GM19468 (cell line): ENCODE measurements at regions not wholly inside any gene's neighbourhood (a gene's known extent, or its start where the extent isn't known, plus 50 kb on each side); places are given as distances from the start of the nearest gene placed in this dataset.

ENCODE experiments used
- ATAC-seq: cut with Tn5 transposase; IDR thresholded peaks from one replicate; pipeline ENCODE4 v1.9.1; 2021; ENCODE audit warnings: mild to moderate bottlenecking, moderate library complexity, moderate number of reproducible peaks; ENCODE audit not compliant: unreplicated experiment; ENCODE audit errors: extremely low read depth

DNA sequence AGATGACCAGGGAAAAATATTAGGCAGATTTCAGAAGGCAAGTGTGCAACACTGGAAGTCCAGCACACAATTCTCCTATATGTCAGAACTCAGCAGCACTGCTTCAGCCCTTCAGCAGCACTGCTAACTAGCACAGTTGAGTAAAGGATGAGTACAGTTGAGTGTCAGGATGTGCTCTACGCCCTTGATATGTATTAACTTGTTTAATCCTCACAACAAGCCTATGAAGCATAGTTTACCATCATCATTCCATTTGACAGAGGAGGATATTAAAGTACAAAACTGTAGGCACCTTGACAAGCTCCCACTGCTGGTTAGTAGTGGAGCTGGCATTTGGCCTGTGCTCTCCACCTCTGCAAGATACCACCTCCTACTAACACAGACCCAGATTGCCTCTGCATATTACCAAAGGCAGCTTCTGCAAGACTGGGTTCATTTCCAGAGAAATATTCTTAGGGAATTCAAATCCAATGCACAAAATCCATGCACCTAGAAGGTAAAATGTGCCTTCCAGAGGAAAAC, 230.8 kb downstream of the ANAPC1 start:
- ATAC-seq: no peak

DNA sequence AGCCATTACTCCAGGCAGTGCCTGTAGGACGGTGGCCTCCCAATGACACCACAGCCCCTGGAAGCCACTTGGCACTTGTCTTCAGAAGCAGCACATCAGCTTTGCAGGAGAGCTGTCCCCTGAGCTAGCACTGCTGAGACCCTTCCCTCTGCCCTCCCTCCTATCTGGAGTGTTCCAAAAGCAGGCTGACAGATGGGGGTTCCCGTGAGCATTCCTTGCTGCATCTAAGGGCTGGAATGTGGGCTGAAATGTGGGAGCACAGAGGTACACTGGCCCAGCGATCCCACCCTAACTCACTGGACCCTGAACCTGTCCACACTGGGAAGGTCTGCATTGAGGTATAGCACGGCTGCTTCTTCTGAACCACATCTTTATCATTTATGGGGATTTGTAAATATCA, 230.1 kb downstream of the ANAPC1 start:
- ATAC-seq: no peak

DNA sequence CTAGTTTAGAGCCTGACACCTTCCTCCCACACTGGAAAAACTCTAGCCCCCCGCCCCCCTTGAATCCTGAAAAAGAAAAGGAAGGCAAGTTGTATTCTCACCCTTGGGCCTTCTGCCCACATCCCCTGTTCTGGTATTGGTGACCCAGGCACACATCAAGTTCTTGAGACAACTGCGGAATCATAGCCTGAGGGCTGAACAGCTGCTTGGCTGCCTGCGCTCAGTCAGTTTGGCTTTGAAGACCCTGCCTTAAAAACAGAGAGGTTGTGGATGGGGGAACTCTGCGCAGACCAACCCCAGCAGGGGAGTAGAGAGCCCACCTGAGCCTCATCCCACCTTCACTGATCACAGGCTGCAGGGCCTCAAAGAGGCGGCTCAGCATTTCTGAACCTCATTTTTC, 229.2 kb downstream of the ANAPC1 start:
- ATAC-seq: no peak

DNA sequence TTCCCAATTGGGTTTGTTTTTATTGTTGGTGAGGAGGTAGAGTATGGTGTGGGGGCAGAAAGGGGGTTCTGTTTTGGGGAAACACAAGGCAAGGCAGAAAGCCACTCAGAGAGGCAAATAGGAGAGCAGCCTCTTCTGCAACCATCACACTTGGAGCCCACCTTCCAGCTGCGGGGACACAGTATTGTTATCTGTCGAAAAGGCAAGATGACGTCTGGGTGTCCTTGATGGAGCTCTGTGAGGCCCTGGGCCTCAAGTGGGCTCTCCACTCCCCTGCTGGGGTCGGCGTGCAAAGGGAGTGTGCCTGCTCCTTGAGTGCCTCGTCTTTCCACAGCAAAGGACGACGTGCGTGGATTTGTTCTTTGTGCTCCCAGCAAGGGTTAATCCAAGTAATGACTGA, 227.6 kb downstream of the ANAPC1 start:
- ATAC-seq: no peak

DNA sequence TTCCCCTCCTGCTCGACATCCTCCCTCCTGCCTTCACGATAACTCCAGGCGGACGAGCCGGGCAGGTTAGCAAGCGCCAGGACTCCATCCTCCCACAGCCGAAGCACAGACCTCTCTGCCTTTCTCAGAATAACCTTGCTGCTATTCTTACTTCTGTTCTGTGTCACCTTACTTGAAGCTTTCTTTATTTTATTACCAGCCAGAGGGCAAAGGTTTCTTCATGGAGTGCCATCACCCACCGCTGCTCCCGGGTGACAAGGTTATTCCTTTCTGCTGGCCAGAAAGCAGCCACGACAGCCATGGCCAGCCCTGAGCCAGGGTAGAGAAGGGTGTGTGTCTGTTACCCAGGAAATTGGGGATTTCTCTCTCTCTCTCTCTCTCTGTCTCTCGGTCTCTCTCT, 227.1 kb downstream of the ANAPC1 start:
- ATAC-seq: no peak

DNA sequence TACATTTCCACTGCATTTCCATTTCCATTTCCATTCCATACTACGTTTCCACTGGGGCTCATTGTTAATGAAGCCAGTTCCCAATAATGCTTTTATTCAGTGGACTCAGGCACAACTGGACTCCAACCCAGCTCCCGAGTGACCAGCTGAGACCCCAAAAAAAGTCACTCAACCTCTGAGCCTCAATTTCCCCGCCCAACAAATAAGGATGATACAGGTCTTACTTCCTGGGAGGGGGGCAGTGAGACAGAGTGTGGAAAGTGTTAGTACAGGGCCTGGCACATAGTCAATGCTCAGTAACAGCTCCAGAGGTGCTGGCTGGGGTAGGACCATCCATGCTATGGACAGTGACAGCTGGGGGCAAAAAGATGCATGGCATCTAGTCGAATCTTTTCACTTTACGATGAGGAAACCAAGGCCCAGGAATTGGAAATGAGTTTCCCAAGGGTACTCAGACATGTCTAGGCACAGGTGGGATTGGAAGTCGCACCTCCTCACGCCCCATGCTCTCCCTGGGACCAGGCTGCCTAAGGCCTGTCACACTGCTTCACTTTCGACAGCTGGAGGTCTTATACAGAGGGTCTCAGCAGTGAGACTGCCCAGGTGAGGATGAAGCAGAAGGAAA, 226.5 kb downstream of the ANAPC1 start:
- no peak for ATAC-seq

DNA sequence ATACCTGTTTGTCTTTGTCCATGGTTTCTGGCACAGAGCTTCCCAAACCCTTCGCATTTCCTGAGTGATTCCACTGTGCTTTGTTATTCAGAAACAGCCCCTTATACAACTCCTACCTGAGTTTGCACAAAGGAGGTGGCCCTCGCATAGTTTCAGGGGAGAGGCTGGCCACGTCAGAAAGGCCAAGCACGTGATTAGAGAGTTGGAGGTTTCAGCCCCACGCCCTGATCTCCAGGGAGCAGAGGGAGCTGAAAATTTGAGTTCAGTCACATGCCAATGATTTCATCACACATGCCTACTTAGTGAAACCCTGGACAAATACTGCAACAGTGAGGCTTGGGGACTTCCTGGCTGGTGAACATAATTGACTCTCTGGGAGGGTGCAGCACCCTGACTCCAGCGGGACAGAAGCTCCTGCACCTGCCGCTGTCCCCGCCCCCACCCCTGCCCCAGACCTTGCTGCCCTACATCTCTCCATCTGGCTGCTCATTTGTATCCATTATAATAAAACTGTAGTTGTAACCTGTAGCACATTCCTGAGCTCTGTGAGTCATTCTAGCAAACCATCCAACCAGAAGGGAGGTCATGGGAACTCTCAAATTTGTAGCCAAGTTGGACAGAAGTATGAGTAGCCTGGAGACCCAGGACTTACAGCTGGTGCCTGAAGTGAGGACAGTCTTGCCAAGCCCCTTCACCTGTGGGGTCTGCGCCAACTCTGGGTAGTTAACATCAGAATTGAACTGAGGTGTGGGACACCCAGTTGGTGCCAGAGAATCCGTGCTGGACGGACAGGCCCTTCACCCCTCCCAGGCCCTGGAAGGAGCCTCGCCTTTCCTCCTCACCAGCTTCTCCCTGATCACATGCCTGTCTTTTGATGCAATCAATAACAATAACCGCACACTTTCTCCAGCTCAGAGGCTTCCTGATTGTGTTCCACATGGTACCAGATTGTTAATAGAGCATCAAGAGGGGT, 224.3 kb downstream of the ANAPC1 start:
- no peak for ATAC-seq

DNA sequence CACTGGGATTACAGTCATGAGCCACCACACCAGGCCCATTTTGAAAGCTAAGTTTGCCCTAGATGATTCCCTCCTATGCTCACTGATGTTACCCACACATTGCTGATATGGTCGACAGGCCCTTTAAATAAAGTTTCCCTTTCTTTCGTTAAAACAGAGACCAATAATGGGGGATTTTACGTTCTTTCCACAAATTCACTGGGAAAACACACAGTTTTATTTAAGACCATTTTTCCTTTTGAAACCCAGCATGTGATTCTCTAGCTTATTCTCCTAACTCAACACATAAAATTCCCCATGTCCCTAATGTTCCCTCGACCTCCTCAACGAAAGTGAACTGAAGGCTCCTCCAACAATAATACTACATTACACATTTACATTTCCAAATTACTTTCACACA, 223.2 kb downstream of the ANAPC1 start:
- ATAC-seq: no peak

DNA sequence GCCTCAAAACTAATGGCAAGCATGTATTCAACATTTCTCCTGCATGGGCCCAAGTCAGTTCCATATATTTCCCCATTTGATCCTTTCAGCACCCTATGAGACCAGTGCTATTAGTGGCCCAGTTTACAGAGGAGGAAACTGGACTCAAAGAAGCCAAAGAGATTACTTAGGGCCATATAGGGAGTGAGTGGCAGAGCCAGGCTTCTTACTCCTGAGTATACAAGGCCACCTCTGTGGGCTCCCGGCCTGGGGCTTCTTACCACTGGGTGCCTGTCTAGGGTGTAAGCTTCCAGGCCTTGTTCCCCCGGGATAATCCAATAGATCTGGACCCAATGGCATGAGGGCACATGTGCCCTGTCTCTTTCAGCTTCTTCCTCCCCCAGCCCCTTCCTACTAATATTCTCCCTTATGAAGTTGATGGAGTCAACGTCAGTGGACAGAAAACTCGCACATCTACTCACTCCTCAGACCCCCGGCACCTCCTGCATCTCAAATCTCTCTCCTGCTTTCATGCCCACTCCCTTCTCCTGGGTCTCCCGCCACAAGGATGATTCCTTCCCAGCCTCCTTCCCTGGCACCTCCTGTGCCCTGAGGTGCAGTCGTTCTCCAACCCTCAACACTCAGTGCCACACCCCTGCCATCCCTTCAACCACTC, 222.6 kb downstream of the ANAPC1 start:
- no peak for ATAC-seq

DNA sequence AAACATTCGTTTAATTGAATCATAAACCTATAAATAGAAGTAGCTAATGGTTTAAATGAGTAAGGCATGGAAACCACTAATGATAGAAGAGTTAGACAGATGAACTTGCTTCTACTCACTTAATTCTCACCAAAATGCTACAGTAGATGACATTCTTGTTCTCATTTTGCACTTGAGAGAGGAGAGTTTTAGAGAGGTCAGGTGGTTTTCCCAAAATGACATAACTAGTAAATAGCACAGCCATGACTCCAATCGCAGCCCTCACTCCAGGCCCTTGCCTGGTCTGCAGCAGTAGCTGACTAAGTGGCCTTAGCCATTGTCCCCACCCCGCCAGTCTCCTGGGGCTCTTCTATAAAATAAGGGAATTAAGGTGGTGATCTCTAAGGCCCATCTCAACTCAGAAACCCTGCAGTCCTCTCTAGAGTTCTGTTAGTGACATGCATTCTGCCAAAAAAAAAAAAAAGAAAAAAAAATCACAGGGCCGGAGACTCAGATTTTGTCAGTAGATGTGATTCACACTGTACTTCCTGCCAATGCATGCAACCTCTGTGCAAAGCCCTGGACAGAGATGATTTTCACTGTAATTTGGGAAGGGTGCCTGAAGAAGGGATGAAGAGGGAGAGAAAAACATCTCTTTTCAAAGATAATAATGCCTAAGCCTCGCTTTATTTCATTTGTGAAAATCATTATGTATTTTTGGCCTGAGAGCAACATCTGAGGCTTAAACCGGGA, 221.8 kb downstream of the ANAPC1 start:
- ATAC-seq: no peak

DNA sequence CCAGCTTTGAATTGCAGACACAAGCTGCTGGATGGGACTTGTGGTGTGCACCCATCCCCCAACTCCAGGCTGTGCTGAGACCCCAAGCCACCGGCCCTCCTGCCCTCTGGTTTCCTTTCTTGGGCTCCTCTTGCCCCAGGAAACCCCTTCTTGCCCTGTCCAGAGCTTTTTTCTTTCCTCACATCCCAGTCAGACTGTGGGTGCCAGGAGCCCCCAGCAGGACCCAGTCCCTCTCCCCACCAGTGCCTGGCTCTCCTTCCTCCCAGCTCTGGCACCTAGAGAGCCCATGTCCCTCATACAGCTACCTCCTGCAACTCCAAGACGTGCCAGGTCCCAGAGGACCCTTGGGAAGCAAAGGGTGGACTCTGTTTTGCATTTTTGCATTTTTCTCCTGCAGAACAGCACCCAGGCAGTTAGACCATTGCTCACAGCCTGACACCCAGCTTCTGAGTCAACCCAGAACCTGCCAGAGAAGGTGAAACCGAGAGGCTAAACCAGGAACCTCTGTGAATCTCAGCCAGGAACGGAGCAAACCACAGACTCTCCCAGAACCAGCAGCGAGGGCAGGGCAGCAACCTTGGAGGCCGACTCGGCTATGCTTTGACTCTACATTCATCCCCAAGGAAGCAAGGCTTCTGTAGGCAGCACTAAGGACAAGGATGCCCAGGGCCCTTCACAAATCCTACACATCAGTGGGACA, 221.1 kb downstream of the ANAPC1 start:
- ATAC-seq: peak; percentile 30

DNA sequence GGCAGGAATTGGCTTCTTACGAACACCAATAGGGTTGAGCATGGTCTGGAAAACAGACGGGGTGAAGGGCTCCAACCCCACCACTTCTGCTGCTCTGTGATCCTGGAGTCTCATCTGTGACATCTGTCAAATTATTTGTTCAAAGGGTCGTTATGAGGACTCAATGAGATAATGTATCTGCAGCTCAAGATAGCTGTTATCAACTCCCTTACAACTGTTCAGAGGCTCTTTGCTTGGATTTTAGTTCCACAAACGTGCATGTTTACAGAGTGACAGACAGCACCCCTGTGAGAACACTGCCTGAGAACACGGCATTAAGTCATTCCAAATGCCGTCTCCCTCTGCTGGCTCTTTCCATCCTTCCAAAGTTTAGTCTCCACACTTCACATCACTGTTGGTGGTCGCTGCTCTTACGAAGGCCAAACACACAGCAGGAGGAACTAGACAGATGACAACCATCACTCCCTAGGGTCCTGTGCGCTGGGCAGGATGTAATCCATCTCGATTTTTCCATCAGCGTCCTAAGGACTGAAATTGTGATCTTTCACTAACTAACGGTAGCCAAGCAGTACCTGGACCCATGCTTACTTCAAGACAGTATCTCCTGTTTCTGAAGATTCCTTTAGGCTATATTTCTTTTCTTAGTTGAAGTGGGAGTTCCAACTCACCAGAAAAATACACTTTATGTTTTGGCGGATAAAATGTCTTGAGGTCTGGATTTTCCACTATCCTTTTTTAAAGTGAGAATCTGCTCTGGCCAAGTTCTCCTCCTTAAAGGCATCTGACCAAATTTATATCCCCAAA, 220.3 kb downstream of the ANAPC1 start:
- no peak for ATAC-seq

DNA sequence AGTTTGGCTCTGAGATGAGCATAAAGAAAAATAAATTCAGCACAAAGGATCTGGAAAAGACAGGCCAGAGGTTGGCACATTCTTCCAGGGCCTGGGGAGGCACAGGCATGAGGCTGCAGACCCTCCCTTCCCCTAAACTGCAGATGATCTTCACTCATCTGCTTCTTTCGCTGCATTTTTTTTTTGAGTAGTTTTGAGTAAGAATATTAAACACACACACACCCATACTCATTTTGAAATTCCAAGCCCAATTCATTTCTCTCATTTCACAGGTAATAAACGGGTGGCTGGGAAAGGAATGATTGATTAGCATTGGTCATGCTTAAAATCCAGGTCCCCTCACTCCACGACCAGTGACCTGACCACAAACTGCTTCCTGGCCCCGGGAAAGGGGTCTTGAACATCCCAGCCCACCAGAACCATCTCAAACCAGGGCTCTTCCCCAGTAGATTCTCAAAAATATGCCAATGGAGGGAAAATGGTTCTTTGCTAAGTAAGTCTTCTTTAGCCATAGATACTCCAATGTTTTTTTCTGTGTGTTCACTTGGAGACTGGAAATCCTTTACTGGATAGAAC, 219.6 kb downstream of the ANAPC1 start:
- no peak for ATAC-seq

DNA sequence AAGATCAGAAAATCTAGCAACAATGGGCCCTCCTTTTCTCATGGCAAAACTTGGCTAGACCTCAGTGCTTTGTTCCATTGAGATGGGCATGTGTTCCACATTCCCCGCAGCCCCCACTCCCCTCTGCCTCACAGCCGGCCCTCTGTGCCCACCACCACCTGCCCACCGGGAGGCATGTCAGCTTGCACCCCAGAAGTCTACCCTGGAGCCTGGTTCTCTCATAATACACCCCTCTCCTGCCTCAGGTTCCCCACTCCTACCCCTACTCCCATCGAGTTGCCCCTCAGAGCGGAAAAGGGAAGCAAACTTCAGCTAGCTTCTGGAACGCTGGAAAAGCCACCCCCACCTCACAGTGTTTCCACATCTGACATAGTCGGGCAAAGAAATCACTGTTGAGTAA, 219.0 kb downstream of the ANAPC1 start:
- no peak for ATAC-seq

DNA sequence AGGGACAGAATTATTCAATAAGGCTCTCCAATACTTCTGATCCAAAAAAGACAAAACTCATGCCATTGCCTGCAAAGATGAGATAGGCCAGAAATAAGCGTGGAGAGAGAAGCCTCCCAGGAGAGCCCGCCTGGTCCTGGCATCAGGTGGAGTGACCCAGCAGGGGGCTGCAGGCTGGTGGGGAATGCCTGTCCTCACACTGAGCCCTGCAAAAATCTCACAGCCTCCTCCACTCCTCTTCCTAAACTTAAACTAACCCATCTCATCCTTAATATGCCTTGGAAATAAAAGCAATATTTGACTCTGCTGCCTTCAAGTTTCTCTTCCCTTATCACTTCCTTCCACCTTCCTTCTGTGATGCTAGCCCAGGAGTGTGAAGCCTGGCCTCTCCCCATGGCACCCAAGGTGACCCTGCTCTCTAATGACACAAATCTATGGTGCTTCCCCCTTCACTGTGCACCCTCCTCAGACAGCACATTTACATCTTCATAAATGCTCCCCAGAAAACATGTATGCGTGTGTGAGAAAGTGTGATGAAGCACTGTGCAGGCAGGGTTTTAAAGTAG, 218.4 kb downstream of the ANAPC1 start:
- no peak for ATAC-seq

DNA sequence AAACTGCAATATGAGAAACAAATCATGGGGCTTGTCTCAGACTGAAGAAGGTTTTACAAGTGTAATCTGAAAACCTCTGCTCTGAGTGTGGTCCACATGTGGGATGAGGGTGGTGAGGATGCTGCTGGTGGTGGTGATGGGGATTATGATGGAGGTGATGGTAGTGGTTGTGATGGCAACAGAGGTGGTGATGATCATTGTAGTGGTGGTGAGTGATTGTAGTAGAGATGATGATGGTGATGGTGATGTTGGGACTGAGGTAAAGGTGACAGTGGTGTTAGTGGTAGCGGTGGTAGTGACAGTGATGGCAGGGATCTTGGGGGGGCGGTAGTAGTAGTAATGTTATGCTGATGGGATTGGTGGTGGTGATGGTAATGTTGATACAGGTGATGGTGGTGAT, 217.8 kb downstream of the ANAPC1 start:
- ATAC-seq: no peak

DNA sequence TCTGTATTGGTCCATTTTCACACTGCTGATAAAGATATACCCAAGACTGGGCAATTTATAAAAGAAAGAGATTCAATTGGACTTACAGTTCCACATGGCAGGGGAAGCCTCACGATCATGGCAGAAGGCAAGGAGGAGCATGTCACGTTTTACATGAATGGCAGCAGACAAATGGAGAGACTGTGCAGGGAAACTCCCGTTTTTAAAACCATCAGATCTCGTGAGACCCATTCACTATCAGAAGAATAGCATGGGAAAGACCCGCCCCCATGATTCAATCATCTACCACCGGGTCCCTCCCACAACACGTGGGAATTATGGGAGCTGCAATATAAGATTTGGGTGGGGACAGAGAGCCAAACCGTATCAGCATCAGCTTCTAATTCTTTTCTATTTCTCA, 217.0 kb downstream of the ANAPC1 start:
- ATAC-seq: no peak

DNA sequence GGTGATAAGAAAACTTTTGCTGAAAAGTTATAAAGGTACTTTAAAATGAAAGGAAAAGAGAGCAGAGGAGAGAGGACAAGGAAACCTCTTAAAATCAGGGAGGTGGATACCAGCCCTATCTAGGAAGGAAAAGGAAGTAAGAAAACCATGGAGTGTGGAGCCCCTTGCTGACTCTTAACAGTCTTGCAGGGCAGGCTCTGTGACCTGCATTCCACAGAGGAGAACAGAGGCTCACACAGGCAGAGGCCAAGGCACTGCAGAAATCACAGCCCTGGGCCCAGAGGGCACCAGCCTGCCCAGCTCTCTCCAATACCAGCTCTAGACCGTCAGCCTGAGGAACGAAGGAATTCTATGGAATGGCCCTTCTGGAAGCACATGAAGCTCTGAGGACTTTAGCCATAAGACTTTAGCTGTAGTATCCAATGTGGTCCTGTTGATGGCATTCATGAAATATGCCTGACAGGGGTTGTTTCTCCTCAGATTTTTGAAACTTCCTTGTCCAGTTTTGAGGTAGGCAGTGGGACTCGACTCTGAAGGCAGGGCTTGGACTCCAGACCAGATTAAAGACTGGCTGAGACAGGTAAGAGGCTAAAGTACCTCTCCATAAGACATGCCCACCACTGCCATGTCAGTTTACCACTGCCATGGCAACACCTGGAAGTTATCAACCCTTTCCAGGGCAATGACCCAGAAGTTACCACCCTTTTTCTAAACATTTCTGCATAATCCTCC, 216.3 kb downstream of the ANAPC1 start:
- no peak for ATAC-seq
